HepG2 (cell line): ENCODE measurements at regions not wholly inside any gene's neighbourhood (a gene's known extent, or its start where the extent isn't known, plus 50 kb on each side); places are given as distances from the start of the nearest gene placed in this dataset.

ENCODE experiments used
- ATAC-seq: fragments of 200-7000 bp; cut with Tn5 transposase; 3 replicates; pipeline ENCODE4 v1.9.1; 2020; ENCODE audit warnings: mild to moderate bottlenecking, moderate library complexity
- BruUV-seq: library from RNA; stranded (reverse); fragments of 400-500 nt; replicated peaks from 2 replicates; lab custom pipeline; 2021; lab: Mats Ljungman, UMichigan
- CTCF ChIA-PET: fragments of 300-600 bp; formaldehyde crosslinking; extraction: SDS; loops from one replicate; lab custom pipeline; 2021; ENCODE audit warnings: low total read pairs, inconsistent platforms, low intra/inter-chr PET ratio; lab: Yijun Ruan, JAX
- POLR2A ChIA-PET: fragments of 350-600 bp; sonication (Branson Sonifier 250); formaldehyde crosslinking; loops from one replicate; lab custom pipeline; 2020; ENCODE audit warnings: antibody characterized with exemption, inconsistent platforms; lab: Yijun Ruan, JAX
- DNase-seq: peaks from one replicate; pipeline ENCODE4 v3.0.0-alpha.2; 2015; ENCODE audit warnings: low spot score
- FAIRE-seq: peaks from 3 replicates; lab custom pipeline; 2011; peaks lifted over from hg19 to GRCh38; lab: Jason Lieb, UNC
- H2AFZ ChIP-seq: one replicate; pipeline ENCODE4 v1.6.1; 2011; ENCODE audit warnings: low read length, inconsistent platforms
- H3K27ac ChIP-seq: fragments of 300-600 bp; 3 replicates; pipeline ENCODE4 v1.8.0; 2011; ENCODE audit warnings: mixed run types, mild to moderate bottlenecking, mixed read lengths, low read length, inconsistent platforms; ENCODE audit not compliant: insufficient read depth; ENCODE audit errors: extremely low read length
- H3K27me3 ChIP-seq, 2 experiments: fragments of 200-600 bp in 1 of 2; 2 replicates in 1 of 2; 3 replicates in 1 of 2; pipeline versions ENCODE4 v1.6.0 to v1.8.0; 2011; ENCODE audit warnings: low read length in 2 of 2, mild to moderate bottlenecking in 2 of 2, moderate library complexity in 2 of 2, inconsistent platforms in 1 of 2; ENCODE audit not compliant: insufficient read depth in 2 of 2, control insufficient read depth in 1 of 2
- H3K36me3 ChIP-seq, 2 experiments: fragments of 200-600 bp in 1 of 2; replicated peaks in 1 of 2; 2 replicates in 1 of 2; 3 replicates in 1 of 2; pipeline versions ENCODE4 v1.5.1 to v1.8.0; 2011; ENCODE audit warnings: low read length in 2 of 2, inconsistent platforms in 1 of 2; ENCODE audit not compliant: insufficient read depth in 2 of 2, control insufficient read depth in 1 of 2
- H3K4me1 ChIP-seq: 2 replicates; pipeline ENCODE4 v1.5.1; 2012; ENCODE audit warnings: low read length, inconsistent platforms; ENCODE audit not compliant: insufficient read depth
- H3K4me2 ChIP-seq: 2 replicates; pipeline ENCODE4 v1.6.0; 2011; ENCODE audit warnings: low read depth, low read length, inconsistent platforms
- H3K4me3 ChIP-seq, 3 experiments: fragments of 200-600 bp in 1 of 3; sonication (generic), shearing (Covaris generic) in 1 of 3; replicated peaks in 1 of 3; 2 replicates each; pipeline ENCODE4 v1.5.1; 2011 to 2016; ENCODE audit warnings: low read length in 3 of 3, inconsistent platforms in 2 of 3, low read depth in 2 of 3, mild to moderate bottlenecking in 2 of 3, control low read depth in 1 of 3, mixed read lengths in 1 of 3; ENCODE audit not compliant: insufficient read depth in 1 of 3
- H3K79me2 ChIP-seq: one replicate; pipeline ENCODE4 v1.6.1; 2011; ENCODE audit warnings: low read length, inconsistent platforms; ENCODE audit not compliant: insufficient read depth
- H3K9ac ChIP-seq: 2 replicates; pipeline ENCODE4 v1.6.0; 2011; ENCODE audit warnings: mild to moderate bottlenecking, low read depth, low read length, inconsistent platforms; ENCODE audit not compliant: insufficient read depth
- H3K9me3 ChIP-seq: 2 replicates; pipeline ENCODE4 v1.5.1; 2012; ENCODE audit warnings: mild to moderate bottlenecking, low read length
- H4K20me1 ChIP-seq: 2 replicates; pipeline ENCODE4 v1.6.0; 2011; ENCODE audit warnings: inconsistent platforms, mild to moderate bottlenecking, low read length, moderate library complexity; ENCODE audit not compliant: insufficient read depth
- CREB1 ChIP-seq, 2 experiments: fragments of 450-650 bp in 1 of 2; IDR thresholded peaks; 2 replicates each; pipeline ENCODE4 v1.6.1; 2016 to 2017; ENCODE audit warnings: control low read depth in 1 of 2, mild to moderate bottlenecking in 1 of 2, missing compliant biosample characterization in 1 of 2, missing genetic modification characterization in 1 of 2
- ELF4 ChIP-seq: sonication (generic); formaldehyde crosslinking; IDR thresholded peaks from 2 replicates; pipeline ENCODE4 v1.5.0; 2020; ENCODE audit warnings: missing genetic modification reagents, mild to moderate bottlenecking, moderate library complexity, borderline replicate concordance
- KAT7 ChIP-seq: IDR thresholded peaks from 2 replicates; pipeline ENCODE4 v1.6.1; 2018; ENCODE audit warnings: borderline replicate concordance, missing compliant biosample characterization
- ZNF331 ChIP-seq: sonication (generic); formaldehyde crosslinking; IDR thresholded peaks from 2 replicates; pipeline ENCODE4 v1.4.0; 2020; ENCODE audit warnings: missing genetic modification reagents
- WGBS: methylation state at CpG from one replicate; pipeline ENCODE4 v1.1.6; 2017; ENCODE audit warnings: low lambda C conversion rate; 5-methylcytosine and 5-hydroxymethylcytosine counted together
- in situ Hi-C: cut with HindIII; loops from 2 replicates; pipeline ENCODE4 v1.10.0; 2017; ENCODE audit warnings: low pct_unique_long_range_greater_than_20kb; ENCODE audit not compliant: extremely low pct_ligation_motif_present
- intact Hi-C: fragments of 100-400 bp; cut with micrococcal nuclease; formaldehyde crosslinking; loops from one replicate; pipeline ENCODE4 v1.10.0; 2022; ENCODE audit not compliant: unreplicated experiment

DNA sequence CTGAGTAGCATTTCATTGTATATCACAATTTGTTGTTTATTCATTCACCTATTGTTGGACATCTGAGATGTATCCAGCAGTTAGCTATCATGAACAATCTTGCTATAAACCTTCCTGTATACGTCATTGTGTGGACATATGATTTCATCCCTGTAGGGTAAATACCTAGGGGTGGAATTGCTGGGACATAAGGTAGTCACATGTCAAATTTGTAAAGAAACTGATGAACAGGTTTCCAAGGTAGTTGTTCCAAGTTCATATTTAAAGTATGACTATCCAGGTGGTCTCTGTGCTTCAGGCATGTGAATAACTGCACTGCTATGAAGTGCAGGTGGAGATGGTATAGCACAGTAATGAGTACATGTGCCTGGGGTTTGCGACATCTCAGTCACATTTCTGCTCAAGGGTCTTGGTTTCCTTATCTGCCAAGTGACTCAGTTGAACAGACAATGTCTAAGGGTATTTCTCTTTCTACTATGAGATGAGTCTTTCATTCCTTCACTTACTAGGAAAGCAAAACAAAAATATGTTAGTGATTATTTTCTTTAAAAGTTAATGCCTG lies 229.0 kb upstream of the HES1 start:
- ChIA-PET POLR2A (no interaction called here), CTCF (no interaction called here)
- H3K27me3 ChIP-seq = peaks cover 3 to 16% of the 10 kb centered on the region in 2 experiments; a peak in 2 of 5 replicates
- no peak overlapping the region for H3K4me2 ChIP-seq
- in situ Hi-C loops = no loop called here
- H3K9me3 ChIP-seq = peaks cover 9% of the 10 kb centered on the region; the same call in 1 of the 2 replicates
- 0 out of 2 replicates have a peak, but pooled peaks have one; percentile 23 for TF ChIP-seq CREB1 (IDR thresholded peaks at IDR 0.05)
- TF ChIP-seq CREB1 (CRISPR knock-in tag; IDR thresholded peaks at IDR 0.05) = no peak
- TF ChIP-seq ELF4 (CRISPR knock-in tag) = no peak
- TF ChIP-seq, all 625 proteins: peak for 1
- DNase-seq = no peak
- no TSS peak for BruUV-seq
- FAIRE-seq = no peak
- H3K9ac ChIP-seq = no peak overlapping the region
- 51% methylated on average over 2 of the region's 2 CpGs for whole genome bisulfite sequencing
- H3K79me2 ChIP-seq = no peaks in the 10 kb centered on the region
- H3K27ac ChIP-seq = no peak overlapping the region
- no peak overlapping the region for H2AFZ ChIP-seq
- intact Hi-C loops = no loop called here
- H3K4me3 ChIP-seq = no peak overlapping the region
- no peaks in the 10 kb centered on the region for H3K36me3 ChIP-seq
- ATAC-seq = no peak
- no peaks in the 10 kb centered on the region for H4K20me1 ChIP-seq
- H3K4me1 ChIP-seq = peaks cover 9% of the 10 kb centered on the region; the same call in 1 of the 2 replicates

DNA sequence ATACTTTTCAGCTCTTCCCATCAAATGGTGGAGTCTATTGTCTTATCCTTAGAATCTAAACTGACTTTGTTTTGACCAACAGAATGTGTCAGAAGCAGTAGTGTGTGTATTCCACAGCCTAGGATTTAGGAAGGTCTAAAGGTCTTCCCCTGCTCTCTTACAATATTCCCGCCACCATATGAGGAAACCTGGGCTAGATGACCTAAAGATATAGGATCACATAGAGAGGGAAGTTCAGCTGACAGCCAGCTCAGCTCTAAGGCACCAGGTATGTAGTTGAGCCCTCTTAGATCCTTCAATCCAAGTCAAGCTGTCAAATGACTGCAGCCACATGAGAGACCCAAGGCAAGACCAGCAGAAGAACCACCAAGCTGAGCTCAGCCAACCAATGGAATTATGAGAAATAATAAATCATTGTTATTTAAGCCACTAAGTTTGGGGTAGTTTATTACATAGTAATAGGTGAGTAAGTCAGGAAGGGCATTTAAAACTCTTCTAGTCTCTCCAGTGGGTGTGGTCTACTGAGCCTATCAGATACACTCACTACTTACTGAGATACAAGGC lies 227.7 kb upstream of the HES1 start:
- H3K9ac ChIP-seq = no peak overlapping the region
- H3K4me3 ChIP-seq = no peak overlapping the region
- TF ChIP-seq ZNF331 (CRISPR knock-in tag) (peak; percentile 95), KAT7 (no peak)
- no peaks in the 10 kb centered on the region for H4K20me1 ChIP-seq
- DNase-seq (no peak), FAIRE-seq (no peak), ATAC-seq (no peak)
- BruUV-seq = no TSS peak
- peaks cover 0 to 14% of the 10 kb centered on the region in 2 experiments; a peak in 2 of 5 replicates for H3K27me3 ChIP-seq
- no peak overlapping the region for H2AFZ ChIP-seq
- H3K9me3 ChIP-seq = peaks cover 9% of the 10 kb centered on the region; the same call in 1 of the 2 replicates
- peaks cover 9% of the 10 kb centered on the region; the same call in 1 of the 2 replicates for H3K4me1 ChIP-seq
- in situ Hi-C loops = no loop called here
- H3K4me2 ChIP-seq = no peak overlapping the region
- no peaks in the 10 kb centered on the region for H3K36me3 ChIP-seq
- H3K79me2 ChIP-seq = no peaks in the 10 kb centered on the region
- 78% methylated on average over 1 of the region's 1 CpG for WGBS
- CTCF ChIA-PET = no interaction called here
- no peak overlapping the region for H3K27ac ChIP-seq
- POLR2A ChIA-PET = no interaction called here
- intact Hi-C loops = no loop called here
